ENCODE measurements at regions not wholly inside any gene's neighbourhood (a gene's known extent, or its start where the extent isn't known, plus 50 kb on each side); places are given as distances from the start of the nearest gene placed in this dataset.
"Not testable (repeated sequence)": the region's sequence is repeated elsewhere in the genome, so short reads cannot be mapped to it uniquely, and the experiment has no call there.

DNA sequence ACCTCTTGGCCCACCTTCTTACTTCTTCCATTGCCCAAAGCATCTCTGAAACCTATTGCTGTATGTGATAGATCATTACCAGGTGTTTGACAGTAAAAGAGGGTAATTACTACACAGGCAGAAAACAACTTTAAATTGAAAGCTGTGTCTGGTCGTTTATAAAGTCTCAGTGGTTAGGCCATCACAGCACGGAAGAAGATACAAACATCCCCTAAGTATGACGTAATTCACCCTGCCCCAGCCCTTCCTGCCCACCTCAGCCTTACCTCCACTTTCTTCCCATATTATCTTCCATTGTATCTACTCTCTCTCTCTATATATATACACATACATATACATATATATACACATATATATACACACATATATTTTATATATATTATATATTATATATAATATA is 805.8 kb upstream of the PABPC4L start:
- no peak for DNase-seq

- DNase-seq: no peak
These were observed 797.6 kb upstream of the PABPC4L start for GRCh38 chr4:134999169-134999568.

- no peak for DNase-seq
These were observed 760.4 kb upstream of the PABPC4L start for GRCh38 chr4:134961963-134962362.

GRCh38 chr4:134958862-134959261 is 757.3 kb upstream of the PABPC4L start:
- DNase-seq: no peak

- no peak for DNase-seq
These were observed 753.5 kb upstream of the PABPC4L start for GRCh38 chr4:134955059-134955458.

DNA sequence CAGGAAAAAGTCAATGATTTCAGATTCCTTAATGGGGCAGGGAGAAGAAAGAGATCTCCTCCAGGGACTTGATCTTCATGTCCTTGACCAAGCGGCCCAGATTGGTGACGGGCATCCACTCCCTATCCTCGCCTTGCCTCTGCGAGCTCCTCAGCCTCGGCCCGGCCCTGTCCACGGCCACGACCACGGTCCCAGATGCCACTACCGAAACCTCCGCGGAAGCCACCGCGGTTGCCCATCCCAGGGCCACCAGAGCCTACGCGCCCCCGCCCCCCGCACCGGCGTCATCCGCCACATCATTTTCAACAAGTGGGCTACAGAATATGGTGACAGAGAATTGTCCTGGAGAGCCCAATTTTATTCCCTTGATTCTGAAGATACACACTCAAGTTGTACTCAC is 751.2 kb upstream of the PABPC4L start:
- no peak for DNase-seq

DNA sequence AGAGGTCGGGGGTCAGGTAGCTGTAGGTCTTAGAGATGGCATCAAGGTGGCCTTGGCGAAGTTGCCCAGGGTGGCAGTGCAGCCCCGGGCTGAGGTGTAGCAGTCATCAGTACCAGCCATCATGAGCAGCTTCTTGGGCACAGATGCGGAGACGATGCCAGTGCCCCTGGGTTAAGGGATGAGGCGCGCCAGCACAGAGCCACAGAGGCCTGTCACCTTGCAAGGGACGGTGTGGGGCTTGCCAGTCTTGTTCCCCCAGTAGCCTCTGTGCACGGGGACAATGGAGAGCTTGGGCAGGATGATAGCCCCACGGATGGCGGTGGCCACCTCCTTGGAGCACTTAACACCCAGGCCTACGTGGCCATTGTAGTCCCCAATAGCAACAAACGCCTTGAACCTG is 750.7 kb upstream of the PABPC4L start:
- DNase-seq: no peak

DNA sequence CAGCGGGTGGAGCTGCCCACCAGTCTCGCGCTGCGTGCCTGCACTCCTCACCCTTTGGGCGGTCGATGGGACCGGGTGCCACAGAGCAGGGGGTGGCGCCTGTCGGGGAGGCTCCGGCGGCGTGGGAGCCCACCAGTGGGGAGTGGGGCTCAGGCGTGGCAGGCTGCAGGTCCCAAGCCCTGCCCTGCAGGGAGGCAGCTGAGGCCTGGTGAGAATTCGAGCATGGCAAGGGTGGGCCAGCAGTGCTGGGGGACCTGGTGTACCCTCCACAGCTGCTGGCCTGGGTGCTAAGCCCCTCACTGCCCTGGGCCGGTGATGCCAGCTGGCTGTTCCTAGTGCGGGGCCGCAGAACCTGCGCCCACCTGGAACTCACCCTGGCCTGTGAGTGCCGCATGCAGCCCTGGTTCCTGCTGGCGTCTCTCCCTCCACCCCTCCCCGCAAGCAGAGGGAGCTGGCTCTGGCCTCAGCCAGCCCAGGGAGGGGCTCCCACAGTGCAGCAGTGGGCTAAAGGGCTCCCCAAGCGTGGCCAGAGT is 746.6 kb upstream of the PABPC4L start:
- no peak for DNase-seq

DNA sequence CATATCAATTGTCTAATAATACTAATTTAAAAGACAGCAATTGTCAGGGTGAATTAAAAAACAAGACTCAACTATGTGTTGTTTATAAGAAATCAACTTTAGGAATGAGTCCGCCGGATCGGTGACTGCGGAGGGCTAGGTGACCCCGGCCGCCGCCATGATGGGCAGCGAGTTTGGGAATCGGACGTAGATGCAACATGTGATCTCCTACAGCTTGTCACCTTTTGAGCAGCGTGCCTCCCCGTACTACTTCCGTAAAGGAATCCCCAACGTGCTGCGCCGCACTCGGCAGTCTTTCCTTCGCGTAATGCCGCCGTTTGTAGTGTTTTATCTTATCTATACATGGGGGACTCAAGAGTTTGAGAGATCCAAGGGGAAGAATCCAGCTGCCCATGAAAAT is 742.5 kb upstream of the PABPC4L start:
- no peak for DNase-seq

DNA sequence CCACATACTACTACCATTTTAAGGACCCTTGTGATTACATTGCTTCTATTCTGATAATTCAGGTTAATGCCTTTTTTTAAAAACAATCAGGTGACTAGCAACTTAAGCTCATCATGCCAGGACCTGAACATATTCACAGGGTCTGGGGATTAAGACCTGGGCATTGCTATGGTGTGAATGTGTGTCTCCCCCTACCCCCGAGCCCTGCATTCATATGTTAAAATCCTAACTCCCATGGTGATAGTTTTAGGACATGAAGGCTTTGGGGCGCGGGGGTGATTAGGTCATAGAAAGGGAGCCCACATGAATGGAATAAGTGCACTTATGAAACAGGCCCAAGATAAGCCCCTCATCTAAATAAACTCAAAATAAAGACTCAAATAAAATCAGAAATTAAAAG is 734.4 kb upstream of the PABPC4L start:
- DNase-seq: no peak

DNA sequence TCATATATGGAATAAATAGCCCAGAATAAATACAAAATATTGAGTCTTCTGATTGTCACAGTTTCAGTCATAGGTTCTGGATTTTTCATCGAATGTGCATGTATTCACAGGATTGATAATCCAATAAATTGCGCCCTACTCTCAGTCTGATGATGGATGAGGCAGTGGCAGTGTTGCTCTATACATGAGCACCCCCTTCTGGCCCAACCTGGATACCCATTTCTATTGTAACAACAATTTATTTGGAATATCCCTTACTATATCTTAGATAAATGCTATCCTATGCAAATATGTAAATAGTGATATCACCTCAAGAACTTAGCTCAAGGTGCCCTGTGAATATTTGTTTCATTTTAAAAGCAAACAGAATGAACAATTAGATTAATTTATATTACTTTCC is 733.7 kb upstream of the PABPC4L start:
- no peak for DNase-seq

- DNase-seq: no peak
These were observed 732.6 kb upstream of the PABPC4L start for GRCh38 chr4:134934036-134934808.

GRCh38 chr4:134915355-134915754 is 713.8 kb upstream of the PABPC4L start:
- no peak for DNase-seq

- not testable (repeated sequence) for DNase-seq
These were observed 712.7 kb upstream of the PABPC4L start for GRCh38 chr4:134914250-134914649.

DNA sequence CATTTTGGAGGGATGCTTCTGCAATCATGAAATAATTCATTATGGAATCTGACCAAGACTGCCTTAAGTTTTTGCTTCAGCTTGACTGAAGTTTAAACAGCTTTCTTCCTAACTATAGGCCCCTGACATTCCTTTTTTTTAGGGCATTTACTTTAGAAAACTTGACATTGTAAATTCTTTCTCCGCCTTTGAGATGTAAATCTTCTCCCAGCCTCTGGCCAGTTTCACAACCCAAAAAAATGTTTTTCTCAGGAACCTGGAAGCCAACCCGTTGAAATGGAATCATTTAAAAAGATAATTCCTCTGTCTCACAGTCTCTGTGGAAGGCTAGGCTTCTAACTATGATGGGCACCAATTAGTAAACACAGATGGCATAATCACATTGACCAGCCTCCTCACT is 710.4 kb upstream of the PABPC4L start:
- DNase-seq: no peak

DNA sequence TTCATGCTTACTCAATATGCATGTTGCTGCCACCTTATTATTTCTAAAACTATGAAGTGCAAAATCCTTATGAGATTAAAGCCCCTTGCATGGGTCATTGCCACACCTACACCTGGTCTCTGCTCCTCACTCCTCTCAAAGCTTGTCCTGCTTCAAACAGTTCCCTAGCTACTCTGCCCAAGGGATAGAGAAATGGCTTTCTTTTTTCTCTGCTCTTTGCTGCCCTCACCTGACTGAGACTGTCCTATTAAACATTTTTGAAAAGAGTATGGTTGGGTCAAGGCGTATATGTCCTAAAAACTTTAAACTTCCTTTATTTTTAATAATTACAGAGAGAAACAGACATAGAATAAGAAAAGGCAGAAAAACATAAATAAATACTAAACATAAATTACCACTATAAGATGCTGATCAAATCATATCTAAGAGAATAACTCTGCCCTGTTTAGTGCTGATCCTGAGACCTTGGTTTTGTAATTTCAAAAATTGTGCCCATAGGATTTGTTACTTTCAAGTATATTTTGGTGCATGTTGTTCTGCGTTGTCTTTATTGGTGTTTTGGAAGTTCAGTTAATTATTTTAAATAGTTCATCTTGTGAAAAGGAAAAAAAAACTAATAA is 704.9 kb upstream of the PABPC4L start:
- DNase-seq: no peak

DNA sequence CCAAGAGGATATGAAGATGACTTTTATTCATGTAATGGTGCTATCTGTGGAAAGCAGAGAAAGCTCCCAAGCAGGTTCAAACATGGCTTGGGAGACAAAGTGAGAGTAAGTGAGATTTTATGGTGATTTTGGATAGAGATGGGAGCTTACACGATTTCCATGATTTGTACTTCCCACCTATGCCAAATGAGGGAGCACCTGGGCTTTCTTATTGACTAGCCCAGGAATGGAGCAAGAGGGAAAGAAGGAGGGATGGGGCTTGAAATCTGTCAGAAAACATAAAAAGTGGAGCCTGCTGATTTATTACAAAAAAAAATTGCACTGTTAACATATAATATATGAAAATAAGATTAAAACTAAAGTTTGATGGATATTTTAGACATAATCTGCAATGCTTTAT is 703.5 kb upstream of the PABPC4L start:
- DNase-seq: no peak

DNA sequence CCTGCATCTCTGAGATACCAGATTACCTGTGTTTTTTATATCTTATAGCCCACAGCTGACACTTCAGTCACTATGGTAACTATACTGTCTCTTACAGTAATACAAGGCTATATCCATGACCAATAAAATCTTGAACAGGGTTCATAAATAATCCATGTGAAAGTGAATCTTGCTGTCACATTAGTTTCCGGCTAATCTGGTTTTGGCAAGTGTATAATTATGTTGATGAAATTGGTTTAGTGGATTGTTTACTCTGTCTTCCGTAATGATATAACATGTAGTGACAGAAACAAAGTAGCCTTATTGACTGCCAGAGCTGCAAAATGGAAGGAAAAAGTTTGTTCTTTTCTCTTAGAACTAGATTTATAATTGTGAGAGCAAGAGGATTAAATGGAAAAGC is 686.6 kb upstream of the PABPC4L start:
- no peak for DNase-seq

DNA sequence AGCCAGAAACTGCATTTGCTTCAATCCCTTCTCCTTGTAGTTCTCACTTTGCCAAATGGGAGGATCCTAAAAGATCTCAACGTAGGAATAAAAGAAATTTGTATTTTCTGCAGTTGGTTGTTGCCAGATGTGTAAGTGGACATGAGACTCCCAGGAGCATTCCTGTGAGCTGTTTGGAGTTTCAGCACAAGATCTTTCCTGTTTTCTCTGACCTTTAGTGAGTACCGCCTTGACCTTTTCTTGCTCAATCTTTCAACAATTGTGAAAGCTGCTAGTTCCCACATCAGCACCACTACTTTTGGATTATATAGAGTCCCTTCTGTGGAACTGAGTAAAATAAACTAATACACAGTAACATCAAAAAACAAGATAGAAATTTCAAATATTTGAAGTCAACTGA is 683.8 kb upstream of the PABPC4L start:
- no peak for DNase-seq

- no peak for DNase-seq
These were observed 682.4 kb upstream of the PABPC4L start for GRCh38 chr4:134883831-134884449.

GRCh38 chr4:134879019-134879418 is 677.4 kb upstream of the PABPC4L start:
- no peak for DNase-seq

- no peak for DNase-seq
These were observed 665.4 kb upstream of the PABPC4L start for GRCh38 chr4:134867027-134867426.

GRCh38 chr4:134865675-134866074 is 664.1 kb upstream of the PABPC4L start:
- DNase-seq: no peak

- no peak for DNase-seq
These were observed 660.5 kb upstream of the PABPC4L start for GRCh38 chr4:134862116-134862515.
